Parathyroid adenoma (tissue), 2 donors: ENCODE measurements at regions not wholly inside any gene's neighbourhood (a gene's known extent, or its start where the extent isn't known, plus 50 kb on each side); places are given as distances from the start of the nearest gene placed in this dataset.

ENCODE experiments used
- H2AFZ ChIP-seq: fragments of 300-600 bp; sonication (generic); one replicate; pipeline ENCODE4 v1.7.0; 2017; ENCODE audit warnings: antibody characterized with exemption, mild to moderate bottlenecking
- H3K27ac ChIP-seq: fragments of 300-600 bp; sonication (generic); one replicate; pipeline ENCODE4 v1.7.0; 2017
- H3K27me3 ChIP-seq: fragments of 300-600 bp; sonication (generic); one replicate; pipeline ENCODE4 v1.7.0; 2017; ENCODE audit warnings: low read length; ENCODE audit not compliant: control insufficient read depth, insufficient read depth
- H3K36me3 ChIP-seq: fragments of 300-600 bp; sonication (generic); one replicate; pipeline ENCODE4 v1.7.0; 2017; ENCODE audit warnings: low read length; ENCODE audit not compliant: control insufficient read depth, insufficient read depth
- H3K4me1 ChIP-seq: fragments of 300-600 bp; sonication (generic); one replicate; pipeline ENCODE4 v1.7.0; 2017; ENCODE audit warnings: control low read depth
- H3K4me2 ChIP-seq: fragments of 300-600 bp; sonication (generic); one replicate; pipeline ENCODE4 v1.7.0; 2017; ENCODE audit warnings: low read length
- H3K4me3 ChIP-seq: fragments of 300-600 bp; sonication (generic); one replicate; pipeline ENCODE4 v1.7.0; 2017; ENCODE audit warnings: low read depth, low read length
- H3K79me2 ChIP-seq: fragments of 300-600 bp; sonication (generic); one replicate; pipeline ENCODE4 v1.7.0; 2017; ENCODE audit warnings: control low read depth
- H3K9ac ChIP-seq: fragments of 300-600 bp; sonication (generic); one replicate; pipeline ENCODE4 v1.7.0; 2017; ENCODE audit warnings: mild to moderate bottlenecking
- H3K9me3 ChIP-seq: fragments of 300-600 bp; sonication (generic); one replicate; pipeline ENCODE4 v1.7.0; 2017; ENCODE audit warnings: low read length; ENCODE audit not compliant: control insufficient read depth
- TF ChIP-seq, protein P1 (sequence below): fragments of 300-600 bp; sonication (generic); IDR thresholded peaks from one replicate; pipeline ENCODE4 v1.7.0; 2017; ENCODE audit warnings: antibody characterized with exemption, mild to moderate bottlenecking
- donor health status: primary hyperparathyroidism.

DNA sequence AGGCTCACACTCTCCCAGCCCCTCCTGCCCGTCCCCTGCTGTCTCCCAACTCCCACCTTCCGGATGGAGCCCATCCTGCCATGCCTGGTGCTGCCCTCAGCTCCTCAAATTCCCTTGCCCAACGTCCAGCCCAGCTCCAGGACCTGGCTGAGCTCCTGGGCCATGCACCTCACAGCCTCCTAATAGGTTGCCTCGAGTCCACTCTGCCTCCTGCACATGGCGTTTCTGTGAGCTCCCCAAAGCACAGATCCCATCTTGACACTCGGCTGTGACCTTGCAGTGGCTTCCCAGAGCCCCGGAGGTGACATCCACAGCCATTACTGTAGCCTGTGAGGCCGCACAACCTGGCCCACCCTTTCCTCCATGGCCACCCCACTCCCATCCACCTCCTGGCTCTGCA is 191.9 kb upstream of the SALL3 start:
- Histone ChIP-seq H3K9ac (no peak overlapping the region), H3K4me1 (no peaks in the 10 kb centered on the region), H3K27me3 (no peaks in the 10 kb centered on the region), H3K36me3 (no peaks in the 10 kb centered on the region), H3K79me2 (no peaks in the 10 kb centered on the region), H3K4me3 (no peak overlapping the region), H3K4me2 (no peak overlapping the region), H3K9me3 (no peaks in the 10 kb centered on the region), H3K27ac (no peak overlapping the region), H2AFZ (no peak overlapping the region)
- TF ChIP-seq, protein P1, sequence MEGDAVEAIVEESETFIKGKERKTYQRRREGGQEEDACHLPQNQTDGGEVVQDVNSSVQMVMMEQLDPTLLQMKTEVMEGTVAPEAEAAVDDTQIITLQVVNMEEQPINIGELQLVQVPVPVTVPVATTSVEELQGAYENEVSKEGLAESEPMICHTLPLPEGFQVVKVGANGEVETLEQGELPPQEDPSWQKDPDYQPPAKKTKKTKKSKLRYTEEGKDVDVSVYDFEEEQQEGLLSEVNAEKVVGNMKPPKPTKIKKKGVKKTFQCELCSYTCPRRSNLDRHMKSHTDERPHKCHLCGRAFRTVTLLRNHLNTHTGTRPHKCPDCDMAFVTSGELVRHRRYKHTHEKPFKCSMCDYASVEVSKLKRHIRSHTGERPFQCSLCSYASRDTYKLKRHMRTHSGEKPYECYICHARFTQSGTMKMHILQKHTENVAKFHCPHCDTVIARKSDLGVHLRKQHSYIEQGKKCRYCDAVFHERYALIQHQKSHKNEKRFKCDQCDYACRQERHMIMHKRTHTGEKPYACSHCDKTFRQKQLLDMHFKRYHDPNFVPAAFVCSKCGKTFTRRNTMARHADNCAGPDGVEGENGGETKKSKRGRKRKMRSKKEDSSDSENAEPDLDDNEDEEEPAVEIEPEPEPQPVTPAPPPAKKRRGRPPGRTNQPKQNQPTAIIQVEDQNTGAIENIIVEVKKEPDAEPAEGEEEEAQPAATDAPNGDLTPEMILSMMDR = no peak

DNA sequence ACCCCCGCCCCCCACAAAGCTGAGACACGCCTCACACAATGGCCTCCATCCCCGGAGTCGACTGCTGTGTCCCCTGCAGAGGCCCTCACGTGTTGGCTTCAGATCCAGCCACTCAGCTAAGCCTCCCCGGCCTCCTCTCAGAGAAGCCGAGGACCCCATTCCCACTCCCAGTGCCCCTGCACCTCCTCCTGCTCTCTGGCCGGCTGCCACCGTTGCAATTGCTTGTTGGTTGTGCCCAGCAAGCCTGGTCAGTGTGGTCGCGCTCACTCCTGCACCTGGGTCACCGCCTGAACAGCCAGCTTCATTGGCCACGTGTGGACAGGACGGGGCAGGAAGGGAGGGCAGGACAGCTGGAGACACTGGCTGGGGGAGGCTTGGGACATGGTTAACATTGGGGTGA is 191.5 kb upstream of the SALL3 start:
- no peak overlapping the region for H3K4me2 ChIP-seq
- no peak overlapping the region for H3K9ac ChIP-seq
- TF ChIP-seq, protein P1 = no peak
- H3K4me3 ChIP-seq = no peak overlapping the region
- no peaks in the 10 kb centered on the region for H3K36me3 ChIP-seq
- no peaks in the 10 kb centered on the region for H3K79me2 ChIP-seq
- H3K27me3 ChIP-seq = no peaks in the 10 kb centered on the region
- H3K27ac ChIP-seq = no peak overlapping the region
- no peaks in the 10 kb centered on the region for H3K4me1 ChIP-seq
- no peak overlapping the region for H2AFZ ChIP-seq
- H3K9me3 ChIP-seq = no peaks in the 10 kb centered on the region

DNA sequence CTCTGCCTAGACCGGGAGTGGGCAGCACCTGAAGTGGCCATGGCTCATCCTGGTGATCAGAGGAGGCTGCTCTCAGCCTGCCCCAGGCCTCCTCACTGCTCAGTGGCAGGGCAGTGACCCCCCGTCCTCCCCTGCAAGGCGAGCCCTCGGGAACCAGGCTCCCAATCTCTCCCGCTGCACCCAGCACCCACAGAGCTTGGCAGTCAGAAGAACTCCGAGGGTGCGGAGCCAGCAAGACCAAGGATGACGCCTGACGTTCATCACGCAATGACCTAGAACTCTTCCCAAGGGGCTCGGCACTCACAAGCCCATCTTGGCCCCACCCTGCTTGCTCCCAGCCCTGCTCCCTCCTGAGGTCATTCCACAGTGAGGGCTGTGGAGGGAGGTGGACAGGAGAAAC is 189.8 kb upstream of the SALL3 start:
- H3K4me1 ChIP-seq = no peaks in the 10 kb centered on the region
- no peak overlapping the region for H3K9ac ChIP-seq
- no peaks in the 10 kb centered on the region for H3K79me2 ChIP-seq
- no peak overlapping the region for H3K27ac ChIP-seq
- H3K4me2 ChIP-seq = no peak overlapping the region
- TF ChIP-seq, protein P1 = no peak
- no peak overlapping the region for H3K4me3 ChIP-seq
- H3K27me3 ChIP-seq = no peaks in the 10 kb centered on the region
- H2AFZ ChIP-seq = no peak overlapping the region
- H3K9me3 ChIP-seq = no peaks in the 10 kb centered on the region
- H3K36me3 ChIP-seq = no peaks in the 10 kb centered on the region

DNA sequence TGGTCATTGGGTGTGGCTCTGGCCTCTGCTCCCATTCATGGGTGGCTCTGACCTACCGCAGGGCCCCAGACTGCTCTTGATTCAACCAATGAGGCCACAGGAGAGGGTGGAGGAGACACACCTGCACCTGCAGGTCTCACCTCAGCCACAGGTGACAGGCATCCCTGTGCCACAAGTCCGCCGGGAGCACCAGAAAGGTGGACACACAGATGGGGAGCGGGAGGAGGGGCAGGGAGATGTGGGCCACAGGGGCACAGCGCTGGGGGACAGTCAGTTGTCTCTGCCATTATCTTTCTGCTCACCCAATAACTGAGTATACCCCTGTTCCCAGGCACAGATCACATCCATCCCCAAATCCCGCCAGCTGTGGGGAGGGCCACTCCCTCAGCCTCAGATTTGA is 189.1 kb upstream of the SALL3 start:
- Histone ChIP-seq H3K9me3 (no peaks in the 10 kb centered on the region), H3K27ac (no peak overlapping the region), H3K36me3 (no peaks in the 10 kb centered on the region), H3K4me2 (no peak overlapping the region), H3K4me3 (no peak overlapping the region), H2AFZ (no peak overlapping the region), H3K27me3 (no peaks in the 10 kb centered on the region), H3K79me2 (no peaks in the 10 kb centered on the region), H3K9ac (no peak overlapping the region), H3K4me1 (no peaks in the 10 kb centered on the region)
- TF ChIP-seq, protein P1 = no peak

DNA sequence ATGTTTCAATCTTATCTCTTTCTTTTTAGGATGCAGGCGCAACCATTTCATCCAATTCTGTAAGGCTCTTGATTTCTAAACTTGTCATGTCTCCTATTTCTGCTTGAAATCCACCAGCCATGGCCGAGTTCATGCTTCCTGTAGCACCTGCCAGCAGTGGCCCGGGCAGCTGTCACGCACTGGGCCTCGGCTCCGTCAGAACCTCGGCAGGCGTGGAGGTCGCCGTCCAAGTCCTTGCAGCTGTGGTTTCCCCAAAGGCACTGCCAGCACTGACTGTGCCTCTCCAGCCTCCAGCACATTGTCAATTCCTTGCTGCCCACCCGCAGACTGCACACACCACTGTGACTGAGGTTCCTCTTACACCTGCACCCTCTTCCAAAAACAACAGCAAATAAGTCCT is 188.7 kb upstream of the SALL3 start:
- TF ChIP-seq, protein P1 = no peak
- H3K36me3 ChIP-seq = no peaks in the 10 kb centered on the region
- no peaks in the 10 kb centered on the region for H3K27me3 ChIP-seq
- no peaks in the 10 kb centered on the region for H3K9me3 ChIP-seq
- H3K79me2 ChIP-seq = no peaks in the 10 kb centered on the region
- no peak overlapping the region for H3K4me3 ChIP-seq
- no peak overlapping the region for H2AFZ ChIP-seq
- H3K9ac ChIP-seq = no peak overlapping the region
- H3K4me1 ChIP-seq = no peaks in the 10 kb centered on the region
- H3K27ac ChIP-seq = no peak overlapping the region
- no peak overlapping the region for H3K4me2 ChIP-seq
